Retina (tissue), 1 donor: ENCODE measurements at regions not wholly inside any gene's neighbourhood (a gene's known extent, or its start where the extent isn't known, plus 50 kb on each side); places are given as distances from the start of the nearest gene placed in this dataset.
A peak's percentile ranks its signal among the peaks of the same experiment; 100 is the strongest.

Experiments used
- DNase-seq: peaks from one replicate; pipeline ENCODE4 v3.0.0-alpha.2; 2016

- no peak for DNase-seq
Observed at GRCh38 chr5:8138884-8139283, 269.9 kb downstream of the MTRR start.

GRCh38 chr5:8150791-8151190 lies 281.8 kb downstream of the MTRR start:
- no peak for DNase-seq

- DNase-seq = no peak
Observed at GRCh38 chr5:8156706-8157105, 287.8 kb downstream of the MTRR start.

GRCh38 chr5:8157320-8157822 lies 288.4 kb downstream of the MTRR start:
- no peak for DNase-seq

DNA sequence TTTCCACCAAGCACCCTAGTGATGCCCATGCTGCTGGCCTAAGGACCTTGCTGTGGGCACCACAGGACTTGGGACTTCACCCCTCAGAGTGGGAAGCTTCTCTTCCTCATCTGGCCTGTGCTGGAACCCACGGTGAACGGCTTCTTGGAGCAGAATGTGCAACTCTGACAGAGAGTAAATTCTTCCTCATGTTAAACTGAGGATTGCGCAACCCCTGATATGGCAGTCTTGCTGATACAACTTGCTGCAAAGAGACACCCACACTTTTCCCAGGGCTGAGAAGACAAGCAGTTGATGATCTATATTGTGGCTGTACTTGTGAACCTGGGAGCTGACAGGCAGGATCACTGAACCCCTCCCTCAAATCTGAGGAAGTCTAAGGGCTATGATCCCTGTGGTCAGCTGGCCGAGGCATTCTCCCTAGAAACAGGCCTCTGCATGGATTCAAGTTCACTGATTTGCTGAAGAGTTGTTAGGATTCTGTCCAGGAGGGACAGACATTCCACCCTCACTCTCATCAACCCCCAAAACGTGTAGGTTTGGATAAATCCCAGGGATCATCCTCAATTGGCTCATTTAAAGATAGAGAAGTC lies 307.2 kb downstream of the MTRR start:
- DNase-seq = no peak

DNA sequence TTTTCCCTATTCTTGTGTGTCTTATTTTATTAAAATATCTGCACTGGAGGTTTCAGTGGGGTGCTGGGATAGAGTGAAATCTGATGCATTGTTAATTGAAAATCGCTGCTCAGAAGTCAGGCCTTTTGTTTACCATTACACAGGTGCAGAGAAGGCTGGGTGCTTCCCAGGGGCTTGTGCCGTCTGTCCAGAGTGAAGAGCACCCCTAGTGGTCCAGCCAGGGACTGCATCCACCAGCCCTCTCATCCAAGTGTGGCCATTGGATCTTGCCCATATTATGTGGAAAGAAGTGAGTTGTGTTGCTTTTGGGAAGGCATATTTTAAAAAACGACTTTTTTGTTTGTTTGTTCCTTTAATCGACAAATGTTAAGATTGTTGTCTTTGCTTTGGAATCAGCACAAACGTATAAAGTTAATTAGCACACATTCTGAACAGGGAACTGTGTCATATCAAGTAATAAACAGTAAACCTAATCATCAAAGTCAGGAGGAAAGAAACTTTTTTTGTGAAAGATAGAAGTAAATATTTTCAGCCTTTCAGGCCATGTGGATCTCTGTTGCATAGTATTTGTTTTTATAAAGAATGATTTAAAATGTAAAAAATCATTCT lies 315.6 kb downstream of the MTRR start:
- no peak for DNase-seq

DNA sequence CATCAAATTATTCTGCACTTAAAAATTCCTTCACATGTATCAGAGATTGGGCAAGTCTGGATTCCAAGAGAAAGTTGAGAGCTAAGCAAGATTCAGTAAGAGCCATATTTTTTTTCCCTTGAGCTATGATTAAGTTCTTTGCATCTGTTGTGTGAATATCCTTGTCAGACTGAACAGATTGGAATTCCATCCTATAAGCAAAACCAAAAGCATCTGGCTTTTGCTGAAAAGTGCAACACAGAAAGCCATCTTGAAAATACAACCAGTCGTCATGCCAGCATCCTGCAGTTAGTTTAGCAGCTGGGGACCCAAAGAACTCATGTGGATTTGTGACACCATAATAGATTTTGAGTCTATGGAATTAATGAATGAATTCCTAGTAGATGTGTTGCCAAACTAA lies 316.9 kb downstream of the MTRR start:
- DNase-seq = no peak

GRCh38 chr5:8188874-8189565 lies 320.1 kb downstream of the MTRR start:
- DNase-seq = no peak

DNA sequence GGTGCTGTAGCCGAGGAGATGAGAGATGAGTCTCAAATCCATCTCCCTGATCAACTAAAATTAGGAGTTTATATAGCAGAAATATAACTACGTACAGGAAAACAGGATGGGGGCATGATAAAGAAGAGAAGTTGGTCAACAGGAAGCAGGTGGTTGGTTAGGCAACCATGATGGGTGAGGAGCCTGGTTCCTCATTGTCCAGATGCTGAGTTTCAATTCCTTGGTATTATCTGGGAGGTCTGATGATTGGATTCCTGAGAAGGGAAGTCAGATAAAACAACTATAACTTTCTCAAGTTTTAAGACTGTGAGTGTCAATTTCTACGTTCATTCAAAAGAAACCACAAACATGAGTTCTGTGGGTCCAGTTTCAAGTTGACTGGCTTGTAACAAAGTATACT lies 323.9 kb downstream of the MTRR start:
- DNase-seq = no peak

DNA sequence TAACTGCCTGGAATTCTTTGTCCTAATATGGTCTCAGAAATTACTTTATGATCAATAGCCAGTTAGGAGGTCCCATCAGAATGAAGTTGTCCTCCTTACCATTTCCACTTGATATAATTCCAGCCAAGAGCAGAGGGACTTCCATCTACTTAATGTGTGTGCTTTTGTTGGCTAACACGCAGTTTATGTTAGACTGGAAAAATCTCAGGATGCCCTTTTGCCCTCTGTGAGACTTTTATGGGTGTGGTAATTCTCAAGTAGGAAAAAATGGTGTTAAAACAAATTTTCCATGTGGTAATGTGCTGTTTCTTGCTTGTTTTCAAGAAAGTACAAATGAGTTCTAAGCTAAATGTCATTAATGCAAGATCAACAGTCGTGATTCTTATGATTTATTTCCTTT lies 327.1 kb downstream of the MTRR start:
- no peak for DNase-seq

GRCh38 chr5:8208307-8208706 lies 339.4 kb downstream of the MTRR start:
- no peak for DNase-seq

GRCh38 chr5:8209500-8209899 lies 340.6 kb downstream of the MTRR start:
- no peak for DNase-seq

GRCh38 chr5:8213701-8214240 lies 344.8 kb downstream of the MTRR start:
- peak; percentile 34 for DNase-seq

- DNase-seq = no peak
Observed at GRCh38 chr5:8216921-8217320, 348.0 kb downstream of the MTRR start.

DNA sequence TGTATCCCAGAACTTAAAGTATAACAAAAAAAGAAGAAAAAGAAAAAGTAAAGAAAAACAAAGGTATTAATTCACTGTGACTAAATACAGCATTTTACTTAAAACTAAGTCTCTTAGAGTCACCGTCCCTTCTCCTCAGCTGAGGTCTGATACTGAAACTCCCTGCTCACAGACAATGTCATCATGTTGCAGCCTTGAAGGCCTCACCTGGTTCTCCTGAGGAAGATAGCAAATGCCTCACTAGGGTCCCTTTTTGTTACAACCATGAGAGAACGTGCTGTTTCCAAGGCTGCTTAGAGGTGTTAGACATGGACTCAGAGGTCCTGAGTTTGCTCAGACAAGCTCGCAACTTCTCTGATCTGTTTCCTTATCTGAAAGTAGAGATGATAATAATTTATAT lies 357.2 kb downstream of the MTRR start:
- no peak for DNase-seq

- DNase-seq = no peak
Observed at GRCh38 chr5:8227112-8227511, 358.2 kb downstream of the MTRR start.

- no peak for DNase-seq
Observed at GRCh38 chr5:8229551-8229950, 360.6 kb downstream of the MTRR start.

DNA sequence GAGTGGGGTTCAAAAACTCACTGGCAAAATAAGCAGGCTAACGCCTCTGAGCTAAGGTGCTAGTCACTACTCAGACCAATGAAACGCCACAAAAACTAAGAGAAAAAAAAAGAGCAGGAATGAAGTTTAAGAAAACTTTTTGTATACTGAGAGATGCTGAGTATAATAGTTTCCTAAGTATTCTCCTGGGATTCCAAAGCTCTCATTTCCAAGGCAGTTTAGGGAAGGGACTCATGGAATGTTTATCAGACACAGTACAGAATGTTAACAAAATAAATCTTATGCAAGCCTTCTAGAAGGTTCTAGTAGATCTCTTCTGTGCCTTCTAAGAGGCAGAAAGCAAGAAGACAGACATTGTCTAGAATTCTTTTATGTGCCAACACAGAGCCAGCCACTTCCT lies 361.9 kb downstream of the MTRR start:
- no peak for DNase-seq

DNA sequence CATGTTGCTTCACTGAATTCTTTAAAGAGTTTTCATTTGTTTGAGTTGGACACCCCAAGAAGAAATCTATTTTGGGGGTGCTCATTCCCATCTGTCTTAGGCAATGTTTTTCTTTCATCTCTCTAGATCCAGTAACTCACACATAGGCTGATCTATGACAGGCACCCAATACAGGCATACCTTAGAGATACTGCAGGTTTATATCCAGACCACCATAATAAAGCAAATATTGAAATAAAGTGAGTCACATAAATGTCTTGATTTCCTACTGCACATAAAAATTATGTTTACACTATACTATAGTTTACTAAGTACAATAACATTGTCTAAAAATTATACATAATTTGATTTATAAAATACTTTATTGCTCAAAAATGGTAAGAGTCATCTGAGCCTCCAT lies 364.5 kb downstream of the MTRR start:
- DNase-seq = no peak

DNA sequence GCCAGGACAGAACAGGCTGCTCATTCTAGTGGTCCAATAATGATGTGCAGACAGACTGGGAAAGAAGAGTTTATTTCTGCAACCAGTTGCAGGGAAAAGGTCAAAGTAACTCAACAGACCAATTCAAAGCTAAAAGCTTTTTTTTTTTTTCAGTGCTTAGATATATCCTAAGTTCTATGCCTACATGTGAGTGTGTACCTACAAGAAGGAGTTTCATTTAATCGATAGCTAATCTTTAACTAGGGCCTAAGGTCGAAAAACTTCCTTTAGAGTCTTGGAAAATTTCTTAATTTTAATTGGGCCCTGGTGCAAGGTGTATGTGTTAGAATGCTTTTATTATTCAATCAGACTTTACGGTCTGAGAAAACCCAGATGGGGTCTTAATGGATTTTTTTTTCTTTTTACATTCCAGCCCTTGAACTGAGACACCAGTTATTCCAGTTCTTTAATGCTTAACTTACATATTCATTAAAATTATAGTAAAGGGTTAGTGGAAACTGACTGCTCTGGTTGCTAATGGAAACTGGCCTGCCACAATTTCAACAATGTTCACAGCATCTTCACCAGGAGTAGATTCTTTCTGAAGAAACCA lies 365.3 kb downstream of the MTRR start:
- no peak for DNase-seq

GRCh38 chr5:8238080-8238479 lies 369.1 kb downstream of the MTRR start:
- no peak for DNase-seq

DNA sequence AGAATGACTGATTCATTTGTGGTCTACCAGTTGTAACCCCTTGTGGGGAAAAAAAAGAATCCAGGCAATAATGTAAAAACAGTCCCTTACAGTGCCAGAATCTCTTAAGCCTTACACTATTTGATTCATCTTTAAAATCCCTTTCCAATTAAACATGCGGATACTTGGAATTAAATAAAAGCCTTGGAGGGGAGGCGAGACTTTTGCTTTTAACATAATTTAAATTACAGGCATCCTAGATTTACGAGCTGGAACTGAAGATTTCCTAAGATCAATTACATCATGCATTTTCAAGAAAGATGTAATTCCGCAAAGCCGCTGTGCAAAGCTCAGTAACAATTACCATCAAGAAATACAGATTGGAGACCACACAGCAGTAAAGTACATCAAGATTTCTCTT lies 370.2 kb downstream of the MTRR start:
- DNase-seq = no peak

GRCh38 chr5:8239646-8240045 lies 370.7 kb downstream of the MTRR start:
- DNase-seq = no peak

- DNase-seq = no peak
Observed at GRCh38 chr5:8241076-8241475, 372.1 kb downstream of the MTRR start.
